ENCODE measurements at regions not wholly inside any gene's neighbourhood (a gene's known extent, or its start where the extent isn't known, plus 50 kb on each side); places are given as distances from the start of the nearest gene placed in this dataset.

DNA sequence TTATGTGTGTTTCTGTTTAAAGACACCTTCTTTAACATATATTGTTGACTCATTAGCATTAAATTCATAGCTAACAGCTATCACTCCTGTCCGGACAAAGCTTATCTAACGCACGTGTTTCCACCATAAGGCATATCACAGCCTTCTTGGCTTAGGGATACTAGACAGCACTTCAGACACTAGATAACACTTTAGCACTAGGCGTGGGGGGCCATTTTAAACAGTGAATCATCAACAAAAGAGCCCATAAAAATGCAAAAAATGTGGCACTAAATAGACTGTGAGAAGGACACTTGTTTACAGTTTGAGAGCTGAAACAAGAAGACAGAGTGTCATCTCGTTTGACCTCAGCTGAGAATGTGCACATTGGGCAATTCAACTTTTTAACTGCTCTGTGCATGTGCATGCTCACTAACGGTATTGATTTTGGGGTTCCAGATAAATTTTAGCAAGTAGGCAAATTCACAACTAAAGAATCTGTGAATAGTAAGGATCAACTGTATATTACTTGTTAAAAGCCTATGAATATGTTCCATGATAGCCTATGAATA, 58.9 kb upstream of the RAI2 start:
- DNase-seq = no peak

DNA sequence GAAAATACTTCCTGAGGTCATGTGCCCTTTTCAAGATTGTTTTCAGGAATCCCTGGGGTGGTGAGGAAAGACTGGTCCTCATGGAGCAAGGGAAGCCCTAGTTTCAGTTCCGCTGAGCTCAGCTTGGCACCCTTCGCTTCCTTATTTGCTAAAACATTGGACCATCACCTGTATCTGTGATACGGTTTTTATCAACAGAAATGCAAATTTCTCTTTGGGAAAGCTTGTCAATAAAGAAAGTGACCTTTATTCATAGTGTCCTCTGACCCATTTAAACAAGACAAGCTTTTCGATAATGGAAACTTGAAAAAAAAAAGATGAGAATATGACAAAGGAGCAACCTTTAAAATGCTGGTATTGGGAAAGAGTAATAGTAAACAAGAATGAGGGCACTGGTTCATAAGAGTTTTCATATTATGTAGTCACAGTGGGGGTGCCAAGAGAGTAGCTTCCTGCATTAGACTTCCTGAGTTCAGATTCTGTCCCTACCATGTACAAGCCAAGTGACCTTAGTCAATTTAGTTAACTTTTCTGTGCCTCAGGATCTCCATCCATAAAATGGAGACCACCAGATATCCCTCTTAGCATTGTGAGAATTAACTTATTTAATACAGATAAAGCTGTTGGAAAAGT, 57.0 kb upstream of the RAI2 start:
- DNase-seq = no peak

DNA sequence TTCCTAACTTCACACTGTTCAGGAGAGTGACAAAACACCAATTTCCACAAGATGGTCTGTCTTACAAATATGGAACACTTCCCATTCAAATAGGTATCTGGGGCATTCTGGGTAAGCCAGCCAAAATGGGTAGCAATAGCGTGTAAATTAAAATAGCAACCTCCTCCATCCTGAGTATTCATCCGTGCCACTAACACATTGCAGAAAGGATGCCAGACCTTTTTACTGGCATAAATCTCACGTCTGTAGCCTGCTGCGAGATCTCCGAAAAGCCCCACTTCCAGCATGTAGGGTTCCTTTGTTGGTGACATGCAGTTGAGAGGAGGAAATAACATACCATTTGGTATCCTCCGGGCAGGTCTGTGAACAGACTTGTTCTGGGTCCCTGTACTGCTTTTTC, 52.7 kb upstream of the RAI2 start:
- no peak for DNase-seq

Data from NCI-H748 treated with DMSO at 0.1 percent for 48 hours (cell line).